ENCODE measurements at regions not wholly inside any gene's neighbourhood (a gene's known extent, or its start where the extent isn't known, plus 50 kb on each side); places are given as distances from the start of the nearest gene placed in this dataset.

DNA sequence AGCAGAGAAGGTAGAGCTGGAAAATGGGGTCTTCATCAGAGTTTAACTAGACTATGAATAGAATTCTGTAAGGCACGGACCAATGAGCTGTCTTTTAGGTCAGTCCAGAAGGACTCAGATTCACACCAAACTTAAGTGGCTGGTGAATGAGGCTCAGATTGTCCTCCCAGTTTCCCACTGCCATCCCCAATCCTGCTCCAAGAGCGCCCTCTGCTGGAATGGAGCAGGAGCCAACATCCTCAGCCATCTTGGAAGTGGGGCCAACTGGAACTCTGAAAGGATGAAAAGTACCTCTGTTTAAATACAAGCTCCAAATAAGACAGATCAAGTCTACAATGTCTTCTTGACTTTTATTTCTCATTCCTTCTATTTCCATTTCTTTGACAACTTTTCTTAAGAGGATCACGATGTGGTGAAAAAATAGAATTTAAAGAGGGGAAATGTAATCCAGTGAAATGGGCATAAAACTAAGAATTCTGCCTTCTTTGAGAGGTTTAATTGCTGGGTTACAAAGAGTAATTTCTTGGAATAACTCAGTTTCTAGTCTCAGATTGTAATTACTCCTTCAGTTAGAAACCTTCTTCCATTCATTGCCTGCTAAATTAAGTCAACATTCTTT is 217.1 kb upstream of the TPRG1 start (continued):
- TF ChIP-seq THRA (CRISPR knock-in tag; IDR thresholded peaks at IDR 0.05; ENCODE audit: borderline replicate concordance), result peak; percentile 25; the same call in 1 of the 2 replicates
- TF ChIP-seq RXRB (CRISPR knock-in tag; IDR thresholded peaks at IDR 0.05; ENCODE audit: borderline replicate concordance), result peak; percentile 55; the same call in 1 of the 2 replicates
- TF ChIP-seq TFAP4 (IDR thresholded peaks at IDR 0.05; ENCODE audit: borderline replicate concordance, low read depth), result no peak
- no peak for TF ChIP-seq CAMTA2 (CRISPR knock-in tag; IDR thresholded peaks at IDR 0.05; ENCODE audit: borderline replicate concordance)
- TF ChIP-seq HDAC1 (CRISPR knock-in tag; IDR thresholded peaks at IDR 0.05), result no peak
- TF ChIP-seq ZNF224 (CRISPR knock-in tag; IDR thresholded peaks at IDR 0.05), result no peak
- TF ChIP-seq ZNF614 (CRISPR knock-in tag; IDR thresholded peaks at IDR 0.05; ENCODE audit: borderline replicate concordance), result peak; percentile 58; the same call in 1 of the 2 replicates
- no peak for TF ChIP-seq RBAK (CRISPR knock-in tag; IDR thresholded peaks at IDR 0.05)
- TF ChIP-seq ZBTB46 (CRISPR knock-in tag; IDR thresholded peaks at IDR 0.05; ENCODE audit: borderline replicate concordance), result no peak
- TF ChIP-seq MZF1 (CRISPR knock-in tag; IDR thresholded peaks at IDR 0.05; ENCODE audit: borderline replicate concordance), result no peak
- TF ChIP-seq CHD4 (IDR thresholded peaks at IDR 0.05; ENCODE audit: borderline replicate concordance, low read length), result no peak
- TF ChIP-seq ZNF746 (CRISPR knock-in tag; IDR thresholded peaks at IDR 0.05), result no peak
- no peak for TF ChIP-seq NONO (IDR thresholded peaks at IDR 0.05)
- no peak for TF ChIP-seq NONO (CRISPR knock-in tag; conservative IDR thresholded peaks at IDR 0.05)
- no peak for TF ChIP-seq ZNF326 (CRISPR knock-in tag; IDR thresholded peaks at IDR 0.05; ENCODE audit: borderline replicate concordance)
- TF ChIP-seq CBX2 (IDR thresholded peaks at IDR 0.05; ENCODE audit: low read depth, low read length), result no peak
- TF ChIP-seq CBX2 (CRISPR knock-in tag; IDR thresholded peaks at IDR 0.05; ENCODE audit: low read depth), result no peak
- no peak for TF ChIP-seq ZNF142 (CRISPR knock-in tag; IDR thresholded peaks at IDR 0.05)
- TF ChIP-seq, protein P1, sequence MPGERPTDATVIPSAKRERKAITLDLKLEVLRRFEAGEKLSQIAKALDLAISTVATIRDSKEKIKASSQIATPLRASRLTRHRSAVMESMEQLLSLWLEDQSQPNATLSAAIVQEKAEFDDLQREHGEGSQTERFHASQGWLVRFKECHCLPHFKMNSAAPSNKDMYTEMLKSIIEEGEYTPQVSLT (CRISPR knock-in tag; IDR thresholded peaks at IDR 0.05; ENCODE audit: borderline replicate concordance, low read depth), result no peak
- no peak for TF ChIP-seq RBM22 (optimal IDR thresholded peaks at IDR 0.05; ENCODE audit: low read length)
- TF ChIP-seq ZNF564 (CRISPR knock-in tag; IDR thresholded peaks at IDR 0.05), result no peak
